ENCODE measurements at regions not wholly inside any gene's neighbourhood (a gene's known extent, or its start where the extent isn't known, plus 50 kb on each side); places are given as distances from the start of the nearest gene placed in this dataset.

DNA sequence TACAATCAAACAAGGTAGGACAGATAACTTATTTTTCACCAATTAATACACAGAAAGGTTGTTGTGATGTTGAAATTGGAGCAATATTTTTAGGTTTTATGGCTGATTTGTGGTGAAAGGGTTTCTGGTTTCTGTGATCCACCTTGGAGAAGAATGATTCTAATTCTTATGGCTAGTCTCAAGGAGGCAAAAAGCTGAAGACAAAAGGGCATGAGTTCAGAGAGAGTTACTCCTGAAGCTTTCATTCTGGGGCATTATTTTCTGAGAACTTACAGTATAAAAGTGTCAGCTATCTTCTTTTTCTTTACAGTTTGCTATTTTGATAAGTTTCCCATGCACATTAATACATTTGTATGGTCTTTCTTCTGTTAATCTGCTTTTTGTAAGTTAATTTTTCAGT is 372.4 kb upstream of the CCDC179 start:
- no peak overlapping the region for H3K4me3 ChIP-seq
- no peak overlapping the region for H3K27ac ChIP-seq
- H3K36me3 ChIP-seq, result no peaks in the 10 kb centered on the region
- H3K27me3 ChIP-seq, result no peaks in the 10 kb centered on the region
- no peaks in the 10 kb centered on the region for H3K9me3 ChIP-seq (ENCODE audit: low read depth)
- TF ChIP-seq, protein P1, sequence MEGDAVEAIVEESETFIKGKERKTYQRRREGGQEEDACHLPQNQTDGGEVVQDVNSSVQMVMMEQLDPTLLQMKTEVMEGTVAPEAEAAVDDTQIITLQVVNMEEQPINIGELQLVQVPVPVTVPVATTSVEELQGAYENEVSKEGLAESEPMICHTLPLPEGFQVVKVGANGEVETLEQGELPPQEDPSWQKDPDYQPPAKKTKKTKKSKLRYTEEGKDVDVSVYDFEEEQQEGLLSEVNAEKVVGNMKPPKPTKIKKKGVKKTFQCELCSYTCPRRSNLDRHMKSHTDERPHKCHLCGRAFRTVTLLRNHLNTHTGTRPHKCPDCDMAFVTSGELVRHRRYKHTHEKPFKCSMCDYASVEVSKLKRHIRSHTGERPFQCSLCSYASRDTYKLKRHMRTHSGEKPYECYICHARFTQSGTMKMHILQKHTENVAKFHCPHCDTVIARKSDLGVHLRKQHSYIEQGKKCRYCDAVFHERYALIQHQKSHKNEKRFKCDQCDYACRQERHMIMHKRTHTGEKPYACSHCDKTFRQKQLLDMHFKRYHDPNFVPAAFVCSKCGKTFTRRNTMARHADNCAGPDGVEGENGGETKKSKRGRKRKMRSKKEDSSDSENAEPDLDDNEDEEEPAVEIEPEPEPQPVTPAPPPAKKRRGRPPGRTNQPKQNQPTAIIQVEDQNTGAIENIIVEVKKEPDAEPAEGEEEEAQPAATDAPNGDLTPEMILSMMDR (IDR thresholded peaks at IDR 0.05; ENCODE audit: low read depth, low read length), result no peak
- no peaks in the 10 kb centered on the region for H3K4me1 ChIP-seq (ENCODE audit: low read depth)
- no peak for DNase-seq (ENCODE audit: low read depth in 1 of 2, low spot score in 1 of 2)

DNA sequence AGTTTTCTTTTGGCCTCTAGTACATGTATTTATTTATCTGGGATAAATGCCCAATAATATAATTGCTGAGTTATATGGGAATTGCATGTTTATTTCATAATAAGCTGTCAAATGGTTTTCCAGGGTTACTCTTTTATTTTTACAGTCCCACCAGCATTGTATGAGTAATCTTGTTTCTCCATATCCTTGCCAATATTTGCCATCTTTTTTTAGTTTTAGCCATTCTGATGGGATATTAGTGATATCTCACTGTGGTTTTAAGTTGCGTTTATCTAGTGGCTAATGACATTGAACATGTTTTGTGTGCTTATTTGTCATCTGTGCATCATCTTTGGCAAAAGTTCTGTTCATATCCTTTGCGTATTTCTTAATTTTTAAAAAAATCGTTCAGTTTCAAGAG is 372.8 kb upstream of the CCDC179 start:
- Histone ChIP-seq H3K9me3 (ENCODE audit: low read depth) (no peaks in the 10 kb centered on the region), H3K4me3 (no peak overlapping the region), H3K27ac (no peak overlapping the region), H3K27me3 (no peaks in the 10 kb centered on the region), H3K4me1 (ENCODE audit: low read depth) (no peaks in the 10 kb centered on the region), H3K36me3 (no peaks in the 10 kb centered on the region)
- peak in 1 of 2 donors; percentile 64 for DNase-seq (ENCODE audit: low read depth in 1 of 2, low spot score in 1 of 2)
- TF ChIP-seq, protein P1 (IDR thresholded peaks at IDR 0.05; ENCODE audit: low read depth, low read length), result no peak

DNA sequence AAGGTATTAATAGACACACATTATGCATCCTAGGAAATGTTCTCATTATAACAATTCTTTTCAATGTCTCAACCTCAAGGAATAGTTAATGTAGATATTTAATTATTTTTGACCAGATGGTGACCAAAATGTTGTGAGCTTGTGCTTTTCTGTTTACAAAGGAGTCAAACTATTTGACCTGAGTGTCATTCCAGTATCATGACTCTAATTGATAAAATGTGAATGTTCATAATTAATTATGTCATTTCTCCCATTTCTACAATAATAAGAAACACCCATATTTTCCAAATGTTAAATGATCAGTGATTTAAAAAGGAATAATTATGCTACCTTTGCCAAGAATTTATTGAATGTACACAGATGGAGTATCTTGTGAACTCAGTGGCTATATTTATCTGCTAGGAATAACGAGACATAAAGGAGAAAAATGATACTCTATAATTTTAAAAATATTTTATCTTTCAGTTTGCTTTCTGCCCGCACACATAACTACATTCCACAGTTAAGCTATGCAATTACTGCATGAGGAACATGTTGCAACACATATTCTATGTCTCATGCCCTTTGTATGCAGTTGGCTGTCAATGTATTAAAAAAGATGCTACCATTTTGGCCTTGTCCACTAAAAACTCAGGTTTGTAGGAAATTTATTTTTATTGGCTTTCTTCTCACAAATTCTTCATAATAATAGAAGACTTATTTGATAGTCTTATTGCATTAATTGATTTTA is 376.7 kb upstream of the CCDC179 start:
- Histone ChIP-seq H3K4me3 (no peak overlapping the region), H3K27me3 (no peaks in the 10 kb centered on the region), H3K27ac (no peak overlapping the region), H3K9me3 (ENCODE audit: low read depth) (no peaks in the 10 kb centered on the region), H3K36me3 (no peaks in the 10 kb centered on the region), H3K4me1 (ENCODE audit: low read depth) (no peaks in the 10 kb centered on the region)
- peak in 1 of 2 donors; percentile 75 for DNase-seq (ENCODE audit: low read depth in 1 of 2, low spot score in 1 of 2)
- TF ChIP-seq, protein P1 (IDR thresholded peaks at IDR 0.05; ENCODE audit: low read depth, low read length), result no peak

DNA sequence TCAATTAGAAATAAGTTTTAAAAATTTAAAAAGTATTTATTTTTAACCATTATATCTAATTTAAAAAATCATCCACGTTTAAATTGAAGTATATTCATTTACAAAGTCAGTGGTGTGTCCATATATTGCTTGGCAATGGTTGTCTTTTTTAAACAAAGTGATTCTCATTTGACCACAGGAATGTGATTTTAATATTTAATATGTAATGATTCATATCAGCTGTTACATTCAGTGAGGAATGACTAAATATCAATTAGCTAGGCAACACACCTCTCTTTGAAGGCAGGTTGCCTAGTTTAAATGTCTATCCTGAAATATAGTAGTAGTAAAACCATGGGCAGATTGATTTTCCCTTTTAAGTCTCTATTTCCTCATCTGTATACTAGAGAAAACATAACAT is 392.2 kb upstream of the CCDC179 start:
- H3K36me3 ChIP-seq, result no peaks in the 10 kb centered on the region
- no peak overlapping the region for H3K4me3 ChIP-seq
- no peaks in the 10 kb centered on the region for H3K9me3 ChIP-seq (ENCODE audit: low read depth)
- H3K27me3 ChIP-seq, result no peaks in the 10 kb centered on the region
- no peaks in the 10 kb centered on the region for H3K4me1 ChIP-seq (ENCODE audit: low read depth)
- TF ChIP-seq, protein P1 (IDR thresholded peaks at IDR 0.05; ENCODE audit: low read depth, low read length), result no peak
- DNase-seq (ENCODE audit: low read depth in 1 of 2, low spot score in 1 of 2), result no peak
- no peak overlapping the region for H3K27ac ChIP-seq

DNA sequence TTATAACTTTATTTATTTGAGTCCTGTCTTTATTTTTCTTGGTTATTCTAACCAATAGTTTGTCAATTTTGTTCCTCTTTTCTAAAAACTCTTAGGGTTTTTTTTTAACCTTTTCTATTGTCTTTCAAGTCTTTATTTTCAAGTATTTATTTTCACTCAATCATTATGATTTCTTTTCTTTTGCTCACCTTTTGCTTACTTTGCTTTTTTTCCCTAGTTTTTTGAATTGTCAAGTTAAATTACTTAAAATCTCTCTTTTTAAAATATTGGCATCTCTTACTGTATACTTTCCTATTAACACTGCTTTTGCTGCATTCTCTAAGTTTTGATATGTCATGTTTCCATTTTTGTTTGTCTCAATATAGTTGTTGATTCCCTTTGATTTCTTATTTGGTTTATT is 396.8 kb upstream of the CCDC179 start:
- H3K9me3 ChIP-seq (ENCODE audit: low read depth), result no peaks in the 10 kb centered on the region
- H3K27me3 ChIP-seq, result no peaks in the 10 kb centered on the region
- TF ChIP-seq, protein P1 (IDR thresholded peaks at IDR 0.05; ENCODE audit: low read depth, low read length), result no peak
- H3K36me3 ChIP-seq, result no peaks in the 10 kb centered on the region
- no peaks in the 10 kb centered on the region for H3K4me1 ChIP-seq (ENCODE audit: low read depth)
- H3K4me3 ChIP-seq, result no peak overlapping the region
- H3K27ac ChIP-seq, result no peak overlapping the region
- DNase-seq (ENCODE audit: low read depth in 1 of 2, low spot score in 1 of 2), result no peak

Data from cardiac muscle cell (in vitro differentiated cells and primary cell).